HS-27A (cell line): ENCODE measurements at regions not wholly inside any gene's neighbourhood (a gene's known extent, or its start where the extent isn't known, plus 50 kb on each side); places are given as distances from the start of the nearest gene placed in this dataset.
"Not testable (repeated sequence)": the region's sequence is repeated elsewhere in the genome, so short reads cannot be mapped to it uniquely, and the experiment has no call there.

Experiments
- DNase-seq: peaks from one replicate; pipeline ENCODE4 v3.0.0-alpha.2; 2012; ENCODE audit warnings: low read depth, missing footprints

- no peak for DNase-seq
Observed at GRCh38 chrY:7656596-7656995, 745.0 kb upstream of the AMELY start.

- DNase-seq, result no peak
Observed at GRCh38 chrY:7654985-7655384, 743.4 kb upstream of the AMELY start.

GRCh38 chrY:7649866-7650265, 738.3 kb upstream of the AMELY start:
- not testable (repeated sequence) for DNase-seq
